Esophagus squamous epithelium (tissue), 5 donors: ENCODE measurements at regions not wholly inside any gene's neighbourhood (a gene's known extent, or its start where the extent isn't known, plus 50 kb on each side); places are given as distances from the start of the nearest gene placed in this dataset.

Source experiments
- DNase-seq: peaks from one replicate; lab custom pipeline; 2025; lab: John Stamatoyannopoulos, UW
- H3K27ac ChIP-seq, 4 donors: fragments of 200-600 bp; sonication (generic); one replicate each; pipeline ENCODE4 v1.5.1; 2016 to 2019; ENCODE audit warnings: mild to moderate bottlenecking in 1 of 4
- H3K27me3 ChIP-seq, 4 donors: fragments of 200-600 bp; sonication (generic); 1 replicate in 3 of 4; 2 replicates in 1 of 4; pipeline versions ENCODE4 v1.5.1 to v1.6.0; 2017 to 2021; ENCODE audit warnings: antibody characterized with exemption in 1 of 4
- H3K36me3 ChIP-seq, 3 donors: fragments of 200-600 bp; sonication (generic); one replicate each; pipeline ENCODE4 v1.5.1; 2016 to 2019
- H3K4me1 ChIP-seq, 3 donors: fragments of 200-600 bp; sonication (generic); one replicate each; pipeline ENCODE4 v1.5.1; 2017 to 2019
- H3K4me3 ChIP-seq, 4 donors: fragments of 200-600 bp; sonication (generic); 1 replicate in 3 of 4; 2 replicates in 1 of 4; pipeline ENCODE4 v1.5.1; 2016 to 2019; ENCODE audit warnings: mild to moderate bottlenecking in 2 of 4, moderate library complexity in 1 of 4
- H3K9me3 ChIP-seq, 3 donors: fragments of 200-600 bp; sonication (generic); one replicate each; pipeline ENCODE4 v1.5.1; 2016 to 2019
- POLR2A ChIP-seq, 4 donors: fragments of 450-650 bp; IDR thresholded peaks; one replicate each; pipeline ENCODE4 v1.6.1; 2017; ENCODE audit warnings: antibody characterized with exemption in 4 of 4, mild to moderate bottlenecking in 4 of 4, moderate library complexity in 3 of 4
- WGBS, 2 donors: methylation state at CpG; one replicate each; pipeline ENCODE4 v1.1.5; 2018; 5-methylcytosine and 5-hydroxymethylcytosine counted together
- intact Hi-C: fragments of 100-400 bp; cut with DNase I; formaldehyde crosslinking; loops from one replicate; pipeline ENCODE4 v1.15.0; 2022
- TF ChIP-seq, protein P1 (sequence below), 6 experiments: fragments of 450-650 bp in 4 of 6; fragments of 200-600 bp in 2 of 6; sonication (generic) in 2 of 6; IDR thresholded peaks; one replicate each; pipeline ENCODE4 v1.5.1; 2016 to 2019; ENCODE audit warnings: antibody characterized with exemption in 6 of 6, mild to moderate bottlenecking in 4 of 6, moderate library complexity in 4 of 6
- donor health status: DM: yes; HTN: yes; CAD: no.

DNA sequence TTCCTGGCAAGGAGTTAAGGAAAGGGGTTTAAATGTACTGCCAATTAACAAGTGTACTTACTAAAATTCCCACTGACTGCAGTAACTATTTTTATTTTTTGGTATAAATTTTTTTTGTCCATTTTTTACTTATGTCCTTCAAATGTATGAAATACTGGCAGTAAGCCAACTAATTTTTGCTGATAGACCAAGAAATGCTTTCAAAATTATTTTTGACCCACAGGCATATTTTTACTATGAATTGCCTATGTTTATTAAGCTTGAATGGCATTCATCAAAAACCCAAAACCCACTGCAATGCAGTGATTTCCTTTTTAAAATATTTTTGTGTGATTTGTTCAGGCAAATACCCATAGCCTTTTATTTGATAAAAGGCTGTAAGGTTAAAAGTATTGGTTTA lies 560.1 kb downstream of the UTRN start:
- no peaks in the 10 kb centered on the region for H3K4me1 ChIP-seq
- peaks cover 0 to 74% (median 0%) of the 10 kb centered on the region in 3 donors for H3K36me3 ChIP-seq
- DNase-seq, result no peak
- intact Hi-C loops, result no loop called here
- no peaks in the 10 kb centered on the region for H3K9me3 ChIP-seq
- H3K4me3 ChIP-seq, result no peak overlapping the region
- TF ChIP-seq POLR2A (IDR thresholded peaks at IDR 0.05), result no peak
- TF ChIP-seq, protein P1, sequence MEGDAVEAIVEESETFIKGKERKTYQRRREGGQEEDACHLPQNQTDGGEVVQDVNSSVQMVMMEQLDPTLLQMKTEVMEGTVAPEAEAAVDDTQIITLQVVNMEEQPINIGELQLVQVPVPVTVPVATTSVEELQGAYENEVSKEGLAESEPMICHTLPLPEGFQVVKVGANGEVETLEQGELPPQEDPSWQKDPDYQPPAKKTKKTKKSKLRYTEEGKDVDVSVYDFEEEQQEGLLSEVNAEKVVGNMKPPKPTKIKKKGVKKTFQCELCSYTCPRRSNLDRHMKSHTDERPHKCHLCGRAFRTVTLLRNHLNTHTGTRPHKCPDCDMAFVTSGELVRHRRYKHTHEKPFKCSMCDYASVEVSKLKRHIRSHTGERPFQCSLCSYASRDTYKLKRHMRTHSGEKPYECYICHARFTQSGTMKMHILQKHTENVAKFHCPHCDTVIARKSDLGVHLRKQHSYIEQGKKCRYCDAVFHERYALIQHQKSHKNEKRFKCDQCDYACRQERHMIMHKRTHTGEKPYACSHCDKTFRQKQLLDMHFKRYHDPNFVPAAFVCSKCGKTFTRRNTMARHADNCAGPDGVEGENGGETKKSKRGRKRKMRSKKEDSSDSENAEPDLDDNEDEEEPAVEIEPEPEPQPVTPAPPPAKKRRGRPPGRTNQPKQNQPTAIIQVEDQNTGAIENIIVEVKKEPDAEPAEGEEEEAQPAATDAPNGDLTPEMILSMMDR (IDR thresholded peaks at IDR 0.05), result no peak
- no peak overlapping the region for H3K27ac ChIP-seq
- no peaks in the 10 kb centered on the region for H3K27me3 ChIP-seq

- 79 to 80% methylated on average over 2 of the region's 2 CpGs for WGBS, 2 donors
- Histone ChIP-seq H3K4me3 (no peak overlapping the region), H3K4me1 (no peaks in the 10 kb centered on the region), H3K27ac (no peak overlapping the region), H3K27me3 (no peaks in the 10 kb centered on the region), H3K9me3 (no peaks in the 10 kb centered on the region), H3K36me3 (peaks cover 0 to 75% (median 0%) of the 10 kb centered on the region in 3 donors)
- TF ChIP-seq POLR2A (IDR thresholded peaks at IDR 0.05), result no peak
- TF ChIP-seq, protein P1 (IDR thresholded peaks at IDR 0.05), result no peak
- no peak for DNase-seq
- intact Hi-C loops, result no loop called here
Observed at GRCh38 chr6:144847916-144848315, 562.8 kb downstream of the UTRN start.

GRCh38 chr6:144849920-144850319 lies 564.8 kb downstream of the UTRN start:
- intact Hi-C loops, result no loop called here
- TF ChIP-seq, protein P1 (IDR thresholded peaks at IDR 0.05), result no peak
- no peak for TF ChIP-seq POLR2A (IDR thresholded peaks at IDR 0.05)
- no peak for DNase-seq
- no peak overlapping the region for H3K4me3 ChIP-seq
- H3K27ac ChIP-seq, result no peak overlapping the region
- H3K9me3 ChIP-seq, result no peaks in the 10 kb centered on the region
- H3K27me3 ChIP-seq, result no peaks in the 10 kb centered on the region
- H3K36me3 ChIP-seq, result peaks cover 0 to 77% (median 0%) of the 10 kb centered on the region in 3 donors
- H3K4me1 ChIP-seq, result no peaks in the 10 kb centered on the region
- WGBS, 2 donors, result 91 to 92% methylated on average over 2 of the region's 2 CpGs

- Histone ChIP-seq H3K4me1 (no peaks in the 10 kb centered on the region), H3K27me3 (no peaks in the 10 kb centered on the region), H3K27ac (no peak overlapping the region), H3K4me3 (no peak overlapping the region), H3K36me3 (peaks cover 0 to 48% (median 0%) of the 10 kb centered on the region in 3 donors), H3K9me3 (no peaks in the 10 kb centered on the region)
- TF ChIP-seq POLR2A (IDR thresholded peaks at IDR 0.05), result no peak
- TF ChIP-seq, protein P1 (IDR thresholded peaks at IDR 0.05), result no peak
- 73% methylated on average over 4 of the region's 4 CpGs for WGBS, 2 donors
- intact Hi-C loops, result no loop called here
- no peak for DNase-seq
Observed at GRCh38 chr6:144853603-144854002, 568.5 kb downstream of the UTRN start.

GRCh38 chr6:144854654-144855053 lies 569.5 kb downstream of the UTRN start:
- no peaks in the 10 kb centered on the region for H3K4me1 ChIP-seq
- H3K27ac ChIP-seq, result no peak overlapping the region
- intact Hi-C loops, result no loop called here
- H3K9me3 ChIP-seq, result no peaks in the 10 kb centered on the region
- H3K27me3 ChIP-seq, result no peaks in the 10 kb centered on the region
- WGBS, 2 donors, result 40 to 57% methylated on average over 1 of the region's 1 CpG
- peaks cover 0 to 41% (median 0%) of the 10 kb centered on the region in 3 donors for H3K36me3 ChIP-seq
- TF ChIP-seq, protein P1 (IDR thresholded peaks at IDR 0.05), result no peak
- TF ChIP-seq POLR2A (IDR thresholded peaks at IDR 0.05), result no peak
- DNase-seq, result no peak
- H3K4me3 ChIP-seq, result no peak overlapping the region
